ENCODE measurements at regions not wholly inside any gene's neighbourhood (a gene's known extent, or its start where the extent isn't known, plus 50 kb on each side); places are given as distances from the start of the nearest gene placed in this dataset.

- no peaks in the 10 kb centered on the region for H3K4me1 ChIP-seq (ENCODE audit: control insufficient read depth, extremely low read depth, insufficient read depth, low read length)
- H3K4me3 ChIP-seq (ENCODE audit: control insufficient read depth in 2 of 3, extremely low read depth in 1 of 3, insufficient read depth in 2 of 3, low read depth in 1 of 3, low read length in 3 of 3): no peak overlapping the region
- H3K79me2 ChIP-seq (ENCODE audit: control insufficient read depth, insufficient read depth, low read length): no peaks in the 10 kb centered on the region
- DNase-seq (ENCODE audit: low read depth, low spot score): no peak
- no peaks in the 10 kb centered on the region for H3K36me3 ChIP-seq (ENCODE audit: control insufficient read depth in 2 of 2, extremely low read depth in 1 of 2, insufficient read depth in 2 of 2, low read length in 2 of 2)
- H3K4me2 ChIP-seq (ENCODE audit: control insufficient read depth, extremely low read depth, insufficient read depth, low read depth, low read length): no peak overlapping the region
- H3K27ac ChIP-seq (ENCODE audit: control insufficient read depth, insufficient read depth, low read length): no peak overlapping the region
- H3K27me3 ChIP-seq (ENCODE audit: control insufficient read depth, extremely low read depth, insufficient read depth, low read length): no peaks in the 10 kb centered on the region
- dilution Hi-C loops (cut with MboI; ENCODE audit: extremely low pct_ligation_motif_present, low sequenced_read_pairs): no loop called here
- H3K9ac ChIP-seq (ENCODE audit: control insufficient read depth, extremely low read depth, insufficient read depth, low read length): no peak overlapping the region
- no peak overlapping the region for H2AFZ ChIP-seq (ENCODE audit: control insufficient read depth, low read length)
- H4K20me1 ChIP-seq (ENCODE audit: control insufficient read depth, extremely low read depth, insufficient read depth, low read length): no peaks in the 10 kb centered on the region
- no peaks in the 10 kb centered on the region for H3K9me1 ChIP-seq (ENCODE audit: control insufficient read depth, extremely low read depth, insufficient read depth, low read length)
- no peak for FAIRE-seq
- H3K9me3 ChIP-seq (ENCODE audit: control insufficient read depth, low read depth, low read length): no peaks in the 10 kb centered on the region
- TF ChIP-seq EZH2 (IDR thresholded peaks at IDR 0.05; ENCODE audit: low read length): no peak
These were observed 798.3 kb downstream of the MAT2B start for GRCh38 chr5:164303646-164304215.

GRCh38 chr5:164306662-164307061 lies 801.2 kb downstream of the MAT2B start:
- no peaks in the 10 kb centered on the region for H3K27me3 ChIP-seq (ENCODE audit: control insufficient read depth, extremely low read depth, insufficient read depth, low read length)
- H3K27ac ChIP-seq (ENCODE audit: control insufficient read depth, insufficient read depth, low read length): no peak overlapping the region
- H3K4me3 ChIP-seq (ENCODE audit: control insufficient read depth in 2 of 3, extremely low read depth in 1 of 3, insufficient read depth in 2 of 3, low read depth in 1 of 3, low read length in 3 of 3): no peak overlapping the region
- dilution Hi-C loops (cut with MboI; ENCODE audit: extremely low pct_ligation_motif_present, low sequenced_read_pairs): no loop called here
- H2AFZ ChIP-seq (ENCODE audit: control insufficient read depth, low read length): no peak overlapping the region
- no peak overlapping the region for H3K4me2 ChIP-seq (ENCODE audit: control insufficient read depth, extremely low read depth, insufficient read depth, low read depth, low read length)
- H3K9me3 ChIP-seq (ENCODE audit: control insufficient read depth, low read depth, low read length): no peaks in the 10 kb centered on the region
- H3K79me2 ChIP-seq (ENCODE audit: control insufficient read depth, insufficient read depth, low read length): no peaks in the 10 kb centered on the region
- no peak overlapping the region for H3K9ac ChIP-seq (ENCODE audit: control insufficient read depth, extremely low read depth, insufficient read depth, low read length)
- H3K36me3 ChIP-seq (ENCODE audit: control insufficient read depth in 2 of 2, extremely low read depth in 1 of 2, insufficient read depth in 2 of 2, low read length in 2 of 2): no peaks in the 10 kb centered on the region
- no peaks in the 10 kb centered on the region for H3K9me1 ChIP-seq (ENCODE audit: control insufficient read depth, extremely low read depth, insufficient read depth, low read length)
- H3K4me1 ChIP-seq (ENCODE audit: control insufficient read depth, extremely low read depth, insufficient read depth, low read length): no peaks in the 10 kb centered on the region
- TF ChIP-seq EZH2 (IDR thresholded peaks at IDR 0.05; ENCODE audit: low read length) (no peak), CTCF (optimal IDR thresholded peaks at IDR 0.05 in 1 of 3, IDR thresholded peaks at IDR 0.05 in 1 of 3, conservative IDR thresholded peaks at IDR 0.05 in 1 of 3; ENCODE audit: extremely low read depth in 1 of 3, insufficient read depth in 2 of 3, low read length in 3 of 3) (no peak)
- FAIRE-seq (no peak), DNase-seq (ENCODE audit: low read depth, low spot score) (no peak)
- no peaks in the 10 kb centered on the region for H4K20me1 ChIP-seq (ENCODE audit: control insufficient read depth, extremely low read depth, insufficient read depth, low read length)

- H2AFZ ChIP-seq (ENCODE audit: control insufficient read depth, low read length): no peak overlapping the region
- H3K4me3 ChIP-seq (ENCODE audit: control insufficient read depth in 2 of 3, extremely low read depth in 1 of 3, insufficient read depth in 2 of 3, low read depth in 1 of 3, low read length in 3 of 3): no peak overlapping the region
- DNase-seq (ENCODE audit: low read depth, low spot score) (no peak), FAIRE-seq (no peak)
- no peak overlapping the region for H3K27ac ChIP-seq (ENCODE audit: control insufficient read depth, insufficient read depth, low read length)
- H3K4me1 ChIP-seq (ENCODE audit: control insufficient read depth, extremely low read depth, insufficient read depth, low read length): no peaks in the 10 kb centered on the region
- no peak overlapping the region for H3K9ac ChIP-seq (ENCODE audit: control insufficient read depth, extremely low read depth, insufficient read depth, low read length)
- no peaks in the 10 kb centered on the region for H3K9me3 ChIP-seq (ENCODE audit: control insufficient read depth, low read depth, low read length)
- no peaks in the 10 kb centered on the region for H3K36me3 ChIP-seq (ENCODE audit: control insufficient read depth in 2 of 2, extremely low read depth in 1 of 2, insufficient read depth in 2 of 2, low read length in 2 of 2)
- dilution Hi-C loops (cut with MboI; ENCODE audit: extremely low pct_ligation_motif_present, low sequenced_read_pairs): no loop called here
- H3K9me1 ChIP-seq (ENCODE audit: control insufficient read depth, extremely low read depth, insufficient read depth, low read length): no peaks in the 10 kb centered on the region
- TF ChIP-seq EZH2 (IDR thresholded peaks at IDR 0.05; ENCODE audit: low read length) (no peak), CTCF (optimal IDR thresholded peaks at IDR 0.05 in 1 of 3, IDR thresholded peaks at IDR 0.05 in 1 of 3, conservative IDR thresholded peaks at IDR 0.05 in 1 of 3; ENCODE audit: extremely low read depth in 1 of 3, insufficient read depth in 2 of 3, low read length in 3 of 3) (no peak)
- no peaks in the 10 kb centered on the region for H3K79me2 ChIP-seq (ENCODE audit: control insufficient read depth, insufficient read depth, low read length)
- H3K4me2 ChIP-seq (ENCODE audit: control insufficient read depth, extremely low read depth, insufficient read depth, low read depth, low read length): no peak overlapping the region
- no peaks in the 10 kb centered on the region for H3K27me3 ChIP-seq (ENCODE audit: control insufficient read depth, extremely low read depth, insufficient read depth, low read length)
- no peaks in the 10 kb centered on the region for H4K20me1 ChIP-seq (ENCODE audit: control insufficient read depth, extremely low read depth, insufficient read depth, low read length)
These were observed 807.4 kb downstream of the MAT2B start for GRCh38 chr5:164312801-164313200.

Measured in keratinocyte (primary cell).